ENCODE measurements at regions not wholly inside any gene's neighbourhood (a gene's known extent, or its start where the extent isn't known, plus 50 kb on each side); places are given as distances from the start of the nearest gene placed in this dataset.

DNA sequence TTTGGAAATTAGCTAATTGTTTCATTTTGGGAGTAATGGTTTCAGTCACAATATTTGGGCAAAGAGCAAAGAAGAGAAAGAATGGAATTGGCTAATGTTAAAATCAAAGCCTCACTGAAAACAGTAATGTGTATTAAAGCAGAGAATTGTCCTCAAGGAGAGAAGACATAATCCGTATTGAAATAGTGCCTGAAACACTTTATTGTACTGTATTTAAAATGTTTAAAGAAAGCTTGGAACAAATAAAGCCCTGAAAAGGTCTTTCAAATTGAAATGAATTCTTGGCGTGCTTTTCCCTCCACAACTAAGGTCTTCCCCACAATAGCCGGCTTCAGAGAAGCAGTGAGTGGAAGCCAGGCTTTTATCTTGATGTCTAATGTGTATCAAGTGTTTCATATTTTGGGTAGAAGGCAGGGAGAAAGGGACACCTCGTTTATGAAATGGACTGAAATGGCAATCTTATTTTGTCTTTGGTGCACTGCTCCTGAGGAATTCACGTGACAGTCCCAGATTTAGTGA is 212.9 kb upstream of the CRY1 start:
- H3K79me1 ChIP-seq (ENCODE audit: low read depth, low read length) = no peaks in the 10 kb centered on the region
- H4K8ac ChIP-seq (ENCODE audit: extremely low read depth, insufficient read depth, low read length) = no peak overlapping the region
- no peak for TF ChIP-seq HDAC6 (IDR thresholded peaks at IDR 0.05; ENCODE audit: low read depth, low read length)
- no peak for TF ChIP-seq TAF1 (IDR thresholded peaks at IDR 0.05; ENCODE audit: low read depth, low read length)
- TF ChIP-seq HDAC2 (IDR thresholded peaks at IDR 0.05; ENCODE audit: borderline replicate concordance in 1 of 2, low read depth in 2 of 2, low read length in 2 of 2) = no peak
- no peak for TF ChIP-seq SUZ12 (IDR thresholded peaks at IDR 0.05; ENCODE audit: low read length)
- TF ChIP-seq JUN (IDR thresholded peaks at IDR 0.05; ENCODE audit: low read depth, low read length) = no peak
- TF ChIP-seq CREB1 (IDR thresholded peaks at IDR 0.05) = no peak
- no peaks in the 10 kb centered on the region for H3K23me2 ChIP-seq (ENCODE audit: low read depth, low read length)
- H3K4me1 ChIP-seq (replicated peaks in 1 of 4; ENCODE audit: control insufficient read depth in 3 of 4, insufficient read depth in 4 of 4, low read length in 3 of 4) = peaks cover 0 to 8% (median 1%) of the 10 kb centered on the region in 4 experiments; a peak in 4 of 7 replicates
- peak overlapping the region; percentile 34 to 48; a peak in 3 of 4 replicates for H3K4me2 ChIP-seq (ENCODE audit: insufficient read depth in 1 of 2, low read depth in 2 of 2, low read length in 2 of 2)
- WGBS, 2 experiments (ENCODE audit: extremely low coverage in 1 of 2, insufficient coverage in 1 of 2, insufficient read length in 1 of 2, insufficient replicate concordance in 2 of 2, low coverage in 1 of 2, low lambda C conversion rate in 2 of 2, missing lambda C conversion rate in 1 of 2) = 27% methylated on average over 5 of the region's 5 CpGs; no CpG with 5 or more reads in 1 of the 2 experiments
- H3K23ac ChIP-seq (ENCODE audit: insufficient read length) = no peak overlapping the region
- no peak for FAIRE-seq
- H3K27ac ChIP-seq (ENCODE audit: low read depth, low read length) = no peak overlapping the region
- H2AK5ac ChIP-seq (ENCODE audit: low read depth, low read length) = no peak overlapping the region
- H3K14ac ChIP-seq (ENCODE audit: insufficient read length) = no peak overlapping the region
- H2BK15ac ChIP-seq (ENCODE audit: low read length) = no peak overlapping the region
- H3K18ac ChIP-seq (ENCODE audit: extremely low read depth, low read length) = peak overlapping the region; percentile 79; the same call in 1 of the 2 replicates
- H3K9me3 ChIP-seq (ENCODE audit: insufficient read depth in 2 of 2, low read depth in 1 of 2, low read length in 1 of 2) = no peaks in the 10 kb centered on the region; a peak in 1 of 4 replicates
- H2BK20ac ChIP-seq (ENCODE audit: low read length) = no peak overlapping the region
- CTCF ChIA-PET (ENCODE audit: partially characterized antibody) = interaction anchor here (1.0 to 1.1 kb wide), 5 partner anchors 23 to 174 kb away, joined by 3 to 4 read pairs (median 3); no protein-coding TSS in a partner anchor
- POLR2A ChIA-PET (ENCODE audit: partially characterized antibody) = no interaction called here
- no peak overlapping the region for H3K9ac ChIP-seq (replicated peaks in 1 of 4; ENCODE audit: extremely low read depth in 1 of 4, low read depth in 3 of 4, low read length in 3 of 4)
- H3K36me3 ChIP-seq (ENCODE audit: control insufficient read depth in 2 of 4, insufficient read depth in 4 of 4, low read length in 3 of 4) = no peaks in the 10 kb centered on the region
- H2BK12ac ChIP-seq (ENCODE audit: low read depth, low read length) = no peak overlapping the region
- H3K79me2 ChIP-seq (ENCODE audit: control insufficient read depth in 1 of 2, insufficient read depth in 2 of 2, low read length in 2 of 2) = no peaks in the 10 kb centered on the region
- H2AFZ ChIP-seq (ENCODE audit: low read length) = no peak overlapping the region; the same call in 1 of the 2 replicates
- no peak overlapping the region for H4K91ac ChIP-seq (replicated peaks; ENCODE audit: insufficient read length, low read length)
- no peaks in the 10 kb centered on the region for H4K20me1 ChIP-seq (replicated peaks in 1 of 2; ENCODE audit: control insufficient read depth in 1 of 2, insufficient read depth in 2 of 2, low read length in 2 of 2)
- H2BK5ac ChIP-seq (ENCODE audit: low read depth, low read length) = peak overlapping the region; percentile 26; the same call in 1 of the 2 replicates
- peaks cover 0 to 2% (median 0%) of the 10 kb centered on the region in 4 experiments; a peak in 1 of 7 replicates for H3K27me3 ChIP-seq (replicated peaks in 1 of 4; ENCODE audit: control insufficient read depth in 3 of 4, extremely low read depth in 1 of 4, insufficient read depth in 3 of 4, low read length in 3 of 4)
- H4K5ac ChIP-seq (ENCODE audit: insufficient read length, low read depth, low read length) = no peak overlapping the region
- H2BK120ac ChIP-seq (replicated peaks; ENCODE audit: low read depth, low read length) = no peak overlapping the region
- no peak overlapping the region for H3K56ac ChIP-seq (replicated peaks; ENCODE audit: insufficient read length, low read depth, low read length)
- H3K4me3 ChIP-seq (ENCODE audit: extremely low read depth in 1 of 4, insufficient read depth in 2 of 4, low read depth in 3 of 4, low read length in 4 of 4) = no peak overlapping the region
- DNase-seq (ENCODE audit: low read depth in 1 of 2, low spot score in 2 of 2) = no peak
- no peak overlapping the region for H3K4ac ChIP-seq (replicated peaks; ENCODE audit: insufficient read length, low read depth, low read length)

Measured in H1 (cell line).